Bronchial epithelial cell (primary cell): ENCODE measurements at regions not wholly inside any gene's neighbourhood (a gene's known extent, or its start where the extent isn't known, plus 50 kb on each side); places are given as distances from the start of the nearest gene placed in this dataset.
"Not testable (repeated sequence)": the region's sequence is repeated elsewhere in the genome, so short reads cannot be mapped to it uniquely, and the experiment has no call there.

Experiments used
- DNase-seq: peaks from one replicate; pipeline ENCODE4 v3.0.0-alpha.2; 2010; ENCODE audit warnings: low read depth
- FAIRE-seq: peaks from 2 replicates; lab custom pipeline; 2011; peaks lifted over from hg19 to GRCh38; lab: Jason Lieb, UNC
- H3K27me3 ChIP-seq: 2 replicates; pipeline ENCODE4 v1.5.1; 2011; ENCODE audit warnings: low read length; ENCODE audit not compliant: control insufficient read depth, insufficient read depth
- H3K36me3 ChIP-seq: 2 replicates; pipeline ENCODE4 v1.5.1; 2011; ENCODE audit warnings: low read length; ENCODE audit not compliant: control insufficient read depth, insufficient read depth
- H3K4me3 ChIP-seq: 2 replicates; pipeline ENCODE4 v1.5.1; 2011; ENCODE audit warnings: mild to moderate bottlenecking, low read depth, low read length, control low read depth
- TF ChIP-seq, protein P1 (sequence below): IDR thresholded peaks from 2 replicates; pipeline ENCODE4 v1.5.1; 2011; ENCODE audit warnings: mild to moderate bottlenecking, moderate library complexity, low read length, control low read depth, inconsistent platforms; ENCODE audit not compliant: insufficient read depth, severe bottlenecking

DNA sequence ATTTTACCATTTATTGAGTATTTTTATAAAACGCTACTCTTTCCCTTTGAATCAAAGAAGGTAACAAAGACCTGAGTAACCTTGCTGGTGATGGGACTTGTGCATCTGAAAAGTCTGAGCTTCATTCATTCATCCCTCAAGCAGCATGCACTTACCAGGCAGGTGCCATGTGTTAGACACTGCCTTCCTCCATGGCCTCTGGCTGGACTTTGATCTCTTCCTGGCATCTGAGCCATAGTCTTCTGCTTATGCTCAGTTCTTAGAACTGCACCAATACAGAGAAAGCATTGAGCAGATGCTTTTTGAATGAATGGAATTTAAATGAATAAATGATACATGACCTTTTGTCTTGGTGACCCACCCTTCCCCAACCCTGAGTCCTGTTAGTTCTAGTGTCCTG lies 251.4 kb upstream of the COPS8 start:
- H3K27me3 ChIP-seq = no peaks in the 10 kb centered on the region
- TF ChIP-seq, protein P1, sequence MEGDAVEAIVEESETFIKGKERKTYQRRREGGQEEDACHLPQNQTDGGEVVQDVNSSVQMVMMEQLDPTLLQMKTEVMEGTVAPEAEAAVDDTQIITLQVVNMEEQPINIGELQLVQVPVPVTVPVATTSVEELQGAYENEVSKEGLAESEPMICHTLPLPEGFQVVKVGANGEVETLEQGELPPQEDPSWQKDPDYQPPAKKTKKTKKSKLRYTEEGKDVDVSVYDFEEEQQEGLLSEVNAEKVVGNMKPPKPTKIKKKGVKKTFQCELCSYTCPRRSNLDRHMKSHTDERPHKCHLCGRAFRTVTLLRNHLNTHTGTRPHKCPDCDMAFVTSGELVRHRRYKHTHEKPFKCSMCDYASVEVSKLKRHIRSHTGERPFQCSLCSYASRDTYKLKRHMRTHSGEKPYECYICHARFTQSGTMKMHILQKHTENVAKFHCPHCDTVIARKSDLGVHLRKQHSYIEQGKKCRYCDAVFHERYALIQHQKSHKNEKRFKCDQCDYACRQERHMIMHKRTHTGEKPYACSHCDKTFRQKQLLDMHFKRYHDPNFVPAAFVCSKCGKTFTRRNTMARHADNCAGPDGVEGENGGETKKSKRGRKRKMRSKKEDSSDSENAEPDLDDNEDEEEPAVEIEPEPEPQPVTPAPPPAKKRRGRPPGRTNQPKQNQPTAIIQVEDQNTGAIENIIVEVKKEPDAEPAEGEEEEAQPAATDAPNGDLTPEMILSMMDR = no peak
- FAIRE-seq (no peak), DNase-seq (no peak)
- no peak overlapping the region for H3K4me3 ChIP-seq
- no peaks in the 10 kb centered on the region for H3K36me3 ChIP-seq

DNA sequence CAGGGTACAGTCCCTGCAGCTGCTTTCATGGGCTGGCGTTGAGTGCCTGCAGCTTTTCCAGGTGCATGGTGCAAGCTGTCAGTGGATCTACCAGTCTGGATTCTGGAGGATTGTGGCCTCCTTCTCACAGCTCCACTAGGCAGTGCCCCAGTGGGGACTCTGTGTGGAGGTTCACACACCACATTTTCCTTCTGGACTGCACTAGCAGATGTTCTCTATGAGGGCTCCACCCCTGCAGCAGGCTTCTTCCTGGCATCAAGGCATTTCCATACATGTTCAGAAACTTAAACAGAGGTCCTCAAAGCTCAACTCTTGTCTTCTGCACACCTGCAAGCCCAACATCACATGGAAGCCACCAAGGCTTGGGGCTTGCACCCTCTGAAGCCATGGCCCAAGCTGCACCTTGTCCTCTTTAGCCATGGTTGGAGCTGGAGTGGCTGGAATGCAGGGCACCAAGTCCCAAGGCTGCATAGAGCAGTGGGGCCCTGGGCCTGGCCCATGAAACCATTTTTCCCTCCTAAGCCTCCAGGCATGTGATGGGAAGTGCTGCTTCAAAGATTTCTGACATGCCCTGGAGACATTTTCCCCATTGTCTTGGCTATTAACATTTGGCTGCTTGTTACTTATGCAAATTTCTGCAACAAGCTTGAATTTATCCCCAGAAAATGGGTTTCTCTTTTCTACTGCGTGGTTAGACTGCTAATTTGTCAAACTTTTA lies 250.2 kb upstream of the COPS8 start:
- TF ChIP-seq, protein P1 = no peak
- H3K27me3 ChIP-seq = no peaks in the 10 kb centered on the region
- DNase-seq = no peak
- FAIRE-seq = no peak
- no peak overlapping the region for H3K4me3 ChIP-seq
- no peaks in the 10 kb centered on the region for H3K36me3 ChIP-seq

DNA sequence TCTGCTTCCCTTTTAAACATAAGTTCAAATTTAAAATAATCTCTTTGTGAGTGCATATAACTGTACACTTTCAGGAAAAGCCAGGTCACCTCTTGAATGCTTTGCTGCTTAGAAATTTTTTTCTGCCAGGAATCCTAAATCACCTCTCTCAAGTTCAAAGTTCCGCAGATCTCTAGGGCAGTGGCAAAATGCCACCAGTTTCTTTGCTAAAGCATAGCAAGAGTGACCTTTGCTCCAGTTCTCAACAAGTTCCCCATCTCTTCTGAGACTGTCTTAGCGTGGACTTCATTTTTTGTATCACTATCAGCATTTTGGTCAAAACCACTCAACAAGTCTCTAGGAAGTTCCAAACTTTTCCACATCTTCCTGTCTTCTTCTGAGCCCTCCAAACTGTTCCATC lies 249.7 kb upstream of the COPS8 start:
- not testable (repeated sequence) for H3K4me3 ChIP-seq, DNase-seq, H3K36me3 ChIP-seq, FAIRE-seq, H3K27me3 ChIP-seq

DNA sequence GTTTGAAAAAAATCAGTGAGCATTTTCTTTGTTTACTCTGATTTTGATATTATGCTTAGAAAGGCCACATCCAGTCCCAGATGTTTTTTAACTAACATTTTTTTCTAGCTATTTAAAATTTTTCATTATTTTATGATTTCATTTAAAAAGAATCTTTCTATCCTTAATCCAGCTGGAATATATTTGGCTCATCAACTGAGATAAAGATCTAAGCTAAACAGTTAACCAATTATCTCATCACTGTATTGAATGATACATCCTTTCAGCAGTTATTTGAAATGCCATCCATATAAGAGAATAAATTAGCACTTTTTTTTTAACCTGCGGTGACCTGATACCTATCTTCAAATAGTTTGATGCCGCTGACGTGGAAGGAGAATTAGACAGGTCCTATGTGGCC lies 245.5 kb upstream of the COPS8 start:
- FAIRE-seq (no peak), DNase-seq (no peak)
- TF ChIP-seq, protein P1 = no peak
- Histone ChIP-seq H3K36me3 (no peaks in the 10 kb centered on the region), H3K27me3 (no peaks in the 10 kb centered on the region), H3K4me3 (no peak overlapping the region)

DNA sequence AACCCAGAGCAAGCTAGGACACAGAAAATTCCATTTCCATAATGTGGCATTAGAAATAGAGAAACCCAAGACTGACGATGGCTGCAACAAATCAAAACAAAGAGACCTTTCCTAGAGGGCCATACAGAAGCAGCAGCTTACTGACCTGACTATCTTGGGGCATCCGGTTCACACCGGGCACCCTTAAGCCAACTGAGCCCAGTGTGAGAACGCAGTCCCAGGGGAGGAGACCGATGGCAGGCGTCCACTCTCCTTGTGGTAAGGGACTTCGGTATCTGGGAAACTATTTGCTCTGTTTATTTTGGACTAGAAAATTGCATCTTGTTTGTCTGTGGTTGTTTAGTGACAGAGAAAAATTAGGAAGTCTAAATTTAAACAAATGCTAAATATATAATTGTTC lies 244.8 kb upstream of the COPS8 start:
- Histone ChIP-seq H3K36me3 (no peaks in the 10 kb centered on the region), H3K4me3 (no peak overlapping the region), H3K27me3 (no peaks in the 10 kb centered on the region)
- TF ChIP-seq, protein P1 = no peak
- DNase-seq = no peak
- FAIRE-seq = no peak

DNA sequence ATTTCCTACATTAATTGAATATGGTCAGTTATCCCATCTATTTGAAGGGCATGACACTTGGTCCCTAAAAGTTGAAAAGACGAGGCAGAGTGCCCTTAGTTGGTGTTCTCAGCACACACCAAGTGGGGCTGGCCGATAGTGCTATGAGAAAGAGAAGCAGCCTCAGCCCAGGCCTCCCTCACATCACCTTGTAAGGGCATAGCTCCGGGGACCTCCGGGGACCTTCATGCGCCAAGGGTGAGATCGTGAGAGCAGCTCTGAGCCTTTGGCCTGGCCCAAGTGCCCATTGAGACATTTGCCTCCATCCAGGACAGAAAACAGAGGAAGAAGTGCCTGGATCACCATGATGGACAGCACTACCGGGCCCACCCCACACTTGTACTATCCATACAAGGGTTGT lies 244.3 kb upstream of the COPS8 start:
- Histone ChIP-seq H3K4me3 (no peak overlapping the region), H3K27me3 (no peaks in the 10 kb centered on the region), H3K36me3 (no peaks in the 10 kb centered on the region)
- TF ChIP-seq, protein P1 = no peak
- FAIRE-seq = no peak
- no peak for DNase-seq
